B cell (primary cell): ENCODE measurements at regions not wholly inside any gene's neighbourhood (a gene's known extent, or its start where the extent isn't known, plus 50 kb on each side); places are given as distances from the start of the nearest gene placed in this dataset.

Source experiments
- ATAC-seq: fragments of 200-7000 bp; cut with Tn5 transposase; one replicate; pipeline ENCODE4 v1.10.0; 2021; ENCODE audit warnings: low read depth, mild to moderate bottlenecking, moderate number of reproducible peaks, moderate library complexity
- CTCF ChIA-PET: fragments of 350-600 bp; sonication (Branson Sonifier 250); formaldehyde crosslinking; loops from one replicate; lab custom pipeline; 2021; ENCODE audit warnings: antibody characterized with exemption, inconsistent platforms; lab: Charles Lee
- POLR2A ChIA-PET: fragments of 350-600 bp; sonication (Branson Sonifier 250); formaldehyde crosslinking; loops from one replicate; lab custom pipeline; 2021; ENCODE audit warnings: antibody characterized with exemption; lab: Charles Lee
- DNase-seq: peaks from one replicate; pipeline ENCODE4 v3.0.0; 2013
- H2AFZ ChIP-seq: 2 replicates; pipeline ENCODE4 v1.6.1; 2012; ENCODE audit warnings: mild to moderate bottlenecking, low read depth, low read length; ENCODE audit not compliant: insufficient read depth, poor library complexity, severe bottlenecking
- H3K27ac ChIP-seq, 2 donors: 1 replicate in 1 of 2; 2 replicates in 1 of 2; pipeline ENCODE4 v1.5.1; 2012 to 2013; ENCODE audit warnings: low read length in 2 of 2, mild to moderate bottlenecking in 2 of 2, moderate library complexity in 1 of 2
- H3K27me3 ChIP-seq, 4 experiments: fragments of 200-600 bp in 1 of 4; sonication (generic) in 1 of 4; replicated peaks in 1 of 4; 1 replicate in 2 of 4; 2 replicates in 2 of 4; pipeline versions ENCODE4 v1.6.1 to v1.7.0; 2013 to 2016; ENCODE audit warnings: low read length in 3 of 4, mild to moderate bottlenecking in 2 of 4, mixed read lengths in 1 of 4, moderate library complexity in 1 of 4; ENCODE audit not compliant: insufficient read depth in 4 of 4, control insufficient read depth in 3 of 4; ENCODE audit errors: control extremely low read depth in 1 of 4
- H3K36me3 ChIP-seq, 2 experiments: replicated peaks in 1 of 2; 1 replicate in 1 of 2; 2 replicates in 1 of 2; pipeline versions ENCODE4 v1.6.1 to v1.7.1; 2013; ENCODE audit warnings: low read length in 1 of 2; ENCODE audit not compliant: insufficient read depth in 2 of 2, control insufficient read depth in 1 of 2; ENCODE audit errors: control extremely low read depth in 1 of 2, extremely low read depth in 1 of 2
- H3K4me1 ChIP-seq, 2 donors: fragments of 200-600 bp in 1 of 2; sonication (generic) in 1 of 2; 1 replicate in 1 of 2; 2 replicates in 1 of 2; pipeline versions ENCODE4 v1.5.1 to v1.6.1; 2013 to 2017; ENCODE audit warnings: low read length in 2 of 2; ENCODE audit not compliant: control insufficient read depth in 2 of 2, insufficient read depth in 2 of 2
- H3K4me2 ChIP-seq: replicated peaks from 2 replicates; pipeline ENCODE3; 2012; ENCODE audit warnings: mild to moderate bottlenecking, low read depth, low read length; ENCODE audit not compliant: poor library complexity, severe bottlenecking
- H3K4me3 ChIP-seq, 5 experiments: fragments of 200-600 bp in 1 of 5; sonication (generic) in 1 of 5; 1 replicate in 3 of 5; 2 replicates in 2 of 5; pipeline versions ENCODE4 v1.5.1 to v1.7.0; 2011 to 2016; ENCODE audit warnings: low read length in 4 of 5, mild to moderate bottlenecking in 4 of 5, low read depth in 2 of 5, control low read depth in 1 of 5, moderate library complexity in 1 of 5; ENCODE audit not compliant: insufficient read depth in 1 of 5; ENCODE audit errors: control extremely low read depth in 1 of 5, extremely low read depth in 1 of 5
- H3K79me2 ChIP-seq: fragments of 200-600 bp; sonication (generic); one replicate; pipeline ENCODE4 v1.6.0; 2016; ENCODE audit warnings: low read length; ENCODE audit not compliant: control insufficient read depth, insufficient read depth
- H3K9ac ChIP-seq: fragments of 200-600 bp; sonication (generic); 2 replicates; pipeline ENCODE4 v1.6.1; 2017; ENCODE audit warnings: mild to moderate bottlenecking, low read length, moderate library complexity
- H3K9me3 ChIP-seq, 3 donors: one replicate each; pipeline versions ENCODE4 v1.6.1 to v1.7.1; 2013; ENCODE audit warnings: low read length in 2 of 3; ENCODE audit not compliant: control insufficient read depth in 2 of 3, insufficient read depth in 1 of 3; ENCODE audit errors: control extremely low read depth in 1 of 3
- H4K20me1 ChIP-seq: 2 replicates; pipeline ENCODE4 v1.6.0; 2012; ENCODE audit warnings: mild to moderate bottlenecking, low read length; ENCODE audit not compliant: insufficient read depth, control insufficient read depth, poor library complexity, severe bottlenecking
- H3K27ac Mint-ChIP-seq: one replicate; pipeline ENCODE4 v1.8.0; 2021; ENCODE audit warnings: mixed read lengths
- H3K27me3 Mint-ChIP-seq: one replicate; pipeline ENCODE4 v1.8.0; 2021; ENCODE audit warnings: mixed read lengths
- H3K4me1 Mint-ChIP-seq: one replicate; pipeline ENCODE4 v1.8.0; 2021; ENCODE audit warnings: mixed read lengths
- H3K4me3 Mint-ChIP-seq: one replicate; pipeline ENCODE4 v1.8.0; 2021; ENCODE audit warnings: mixed read lengths
- H3K9me3 Mint-ChIP-seq: one replicate; pipeline ENCODE4 v1.8.0; 2022; ENCODE audit warnings: mixed read lengths; ENCODE audit not compliant: insufficient read depth
- EZH2 ChIP-seq: IDR thresholded peaks from 2 replicates; pipeline ENCODE4 v1.6.1; 2012; ENCODE audit warnings: borderline replicate concordance, low read depth, mild to moderate bottlenecking, moderate library complexity, low read length; ENCODE audit not compliant: insufficient read depth, poor library complexity, severe bottlenecking
- WGBS: methylation state at CpG from one replicate; pipeline ENCODE4 v1.1.5; 2013; ENCODE audit warnings: missing lambda C conversion rate; ENCODE audit not compliant: insufficient coverage; 5-methylcytosine and 5-hydroxymethylcytosine counted together
- intact Hi-C: fragments of 100-400 bp; cut with micrococcal nuclease; formaldehyde crosslinking; loops from one replicate; pipeline ENCODE4 v1.10.0; 2022
- TF ChIP-seq, protein P1 (sequence below): fragments of 200-600 bp; IDR thresholded peaks from one replicate; pipeline ENCODE4 v1.8.0; 2022; ENCODE audit warnings: antibody characterized with exemption, mild to moderate bottlenecking

DNA sequence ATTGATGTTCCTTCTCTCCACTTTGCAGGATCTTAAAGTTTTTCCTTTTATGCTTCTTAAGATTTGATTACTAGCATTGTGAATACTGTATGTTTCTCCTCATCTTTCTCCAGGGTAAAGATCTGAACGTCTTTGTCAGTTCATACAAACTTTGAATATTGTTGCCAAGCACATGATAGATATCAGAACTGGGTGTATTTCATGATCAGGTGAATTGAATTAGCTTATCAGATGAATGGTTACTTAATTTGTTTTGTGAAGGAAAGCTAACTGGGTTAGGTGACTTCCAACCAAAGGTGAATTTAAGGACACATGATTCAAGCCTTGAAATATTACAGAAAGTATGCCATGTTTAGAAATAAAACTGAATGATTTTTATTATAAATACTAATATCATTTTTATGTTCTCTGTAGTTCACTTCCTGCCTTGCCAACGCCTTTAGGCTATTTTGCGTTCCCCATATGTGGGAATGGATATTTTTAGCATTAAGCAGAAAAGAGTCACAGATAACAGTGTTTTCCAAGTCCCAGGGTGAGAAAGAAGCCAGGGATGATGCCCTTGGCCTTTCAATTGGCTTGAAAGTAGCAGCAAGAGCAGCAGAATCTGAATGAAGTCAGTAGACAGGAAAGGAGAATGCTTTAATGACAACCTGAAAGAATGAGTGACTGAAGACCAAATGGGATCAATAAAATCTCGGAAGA lies 752.1 kb downstream of the NCAM2 start:
- H3K4me1 ChIP-seq: no peaks in the 10 kb centered on the region
- no peaks in the 10 kb centered on the region for H3K36me3 ChIP-seq
- no peak overlapping the region for H3K27ac Mint-ChIP-seq
- no peaks in the 10 kb centered on the region for H3K27me3 ChIP-seq
- CTCF ChIA-PET: no interaction called here
- no peak overlapping the region for H3K9ac ChIP-seq
- H3K9me3 Mint-ChIP-seq: peaks cover 2% of the 10 kb centered on the region
- WGBS: 92% methylated on average over 2 of the region's 4 CpGs
- H3K4me1 Mint-ChIP-seq: no peaks in the 10 kb centered on the region
- no peak for TF ChIP-seq EZH2
- TF ChIP-seq, protein P1, sequence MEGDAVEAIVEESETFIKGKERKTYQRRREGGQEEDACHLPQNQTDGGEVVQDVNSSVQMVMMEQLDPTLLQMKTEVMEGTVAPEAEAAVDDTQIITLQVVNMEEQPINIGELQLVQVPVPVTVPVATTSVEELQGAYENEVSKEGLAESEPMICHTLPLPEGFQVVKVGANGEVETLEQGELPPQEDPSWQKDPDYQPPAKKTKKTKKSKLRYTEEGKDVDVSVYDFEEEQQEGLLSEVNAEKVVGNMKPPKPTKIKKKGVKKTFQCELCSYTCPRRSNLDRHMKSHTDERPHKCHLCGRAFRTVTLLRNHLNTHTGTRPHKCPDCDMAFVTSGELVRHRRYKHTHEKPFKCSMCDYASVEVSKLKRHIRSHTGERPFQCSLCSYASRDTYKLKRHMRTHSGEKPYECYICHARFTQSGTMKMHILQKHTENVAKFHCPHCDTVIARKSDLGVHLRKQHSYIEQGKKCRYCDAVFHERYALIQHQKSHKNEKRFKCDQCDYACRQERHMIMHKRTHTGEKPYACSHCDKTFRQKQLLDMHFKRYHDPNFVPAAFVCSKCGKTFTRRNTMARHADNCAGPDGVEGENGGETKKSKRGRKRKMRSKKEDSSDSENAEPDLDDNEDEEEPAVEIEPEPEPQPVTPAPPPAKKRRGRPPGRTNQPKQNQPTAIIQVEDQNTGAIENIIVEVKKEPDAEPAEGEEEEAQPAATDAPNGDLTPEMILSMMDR: no peak
- H3K79me2 ChIP-seq: no peaks in the 10 kb centered on the region
- H2AFZ ChIP-seq: no peak overlapping the region
- H4K20me1 ChIP-seq: no peaks in the 10 kb centered on the region
- intact Hi-C loops: no loop called here
- no peak overlapping the region for H3K4me3 ChIP-seq
- no peaks in the 10 kb centered on the region for H3K27me3 Mint-ChIP-seq
- no peak overlapping the region for H3K4me3 Mint-ChIP-seq
- H3K9me3 ChIP-seq: peaks cover 0 to 15% (median 0%) of the 10 kb centered on the region in 3 donors
- no peak overlapping the region for H3K27ac ChIP-seq
- H3K4me2 ChIP-seq: no peak overlapping the region
- POLR2A ChIA-PET: no interaction called here
- DNase-seq (no peak), ATAC-seq (no peak)

DNA sequence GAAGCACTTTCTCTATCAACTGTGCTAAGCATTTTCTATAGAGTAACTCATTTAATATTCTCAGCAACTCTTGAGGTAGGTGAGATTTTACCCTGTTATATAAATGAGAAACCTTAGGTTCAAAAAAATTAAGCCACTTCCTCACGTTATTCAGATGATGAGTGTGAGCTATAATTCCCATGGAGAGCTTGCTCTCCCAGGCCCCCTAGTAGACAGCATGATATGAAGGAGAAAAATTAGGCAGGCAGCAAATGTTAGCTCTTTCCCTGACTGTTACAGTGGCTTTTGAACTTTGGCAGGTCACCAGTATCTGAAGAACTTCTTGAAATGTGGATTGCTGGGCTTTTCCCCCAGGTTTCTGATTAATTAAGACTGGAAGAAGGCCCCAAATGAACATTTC lies 753.1 kb downstream of the NCAM2 start:
- no peak for TF ChIP-seq EZH2
- TF ChIP-seq, protein P1: no peak
- Mint-ChIP-seq H3K4me1 (no peaks in the 10 kb centered on the region), H3K4me3 (no peak overlapping the region), H3K27me3 (no peaks in the 10 kb centered on the region), H3K27ac (no peak overlapping the region), H3K9me3 (peaks cover 2% of the 10 kb centered on the region)
- CTCF ChIA-PET: no interaction called here
- Histone ChIP-seq H3K27me3 (no peaks in the 10 kb centered on the region), H3K36me3 (no peaks in the 10 kb centered on the region), H3K4me3 (no peak overlapping the region), H3K27ac (no peak overlapping the region), H4K20me1 (no peaks in the 10 kb centered on the region), H3K4me1 (no peaks in the 10 kb centered on the region), H3K9me3 (peaks cover 0 to 7% (median 0%) of the 10 kb centered on the region in 3 donors), H2AFZ (no peak overlapping the region), H3K79me2 (no peaks in the 10 kb centered on the region), H3K4me2 (no peak overlapping the region), H3K9ac (no peak overlapping the region)
- WGBS: no CpG with 5 or more reads among the region's 1 CpG
- intact Hi-C loops: no loop called here
- DNase-seq: no peak
- ATAC-seq: no peak
- POLR2A ChIA-PET: no interaction called here
